ENCODE measurements at regions not wholly inside any gene's neighbourhood (a gene's known extent, or its start where the extent isn't known, plus 50 kb on each side); places are given as distances from the start of the nearest gene placed in this dataset.
A peak's percentile ranks its signal among the peaks of the same experiment; 100 is the strongest.

DNA sequence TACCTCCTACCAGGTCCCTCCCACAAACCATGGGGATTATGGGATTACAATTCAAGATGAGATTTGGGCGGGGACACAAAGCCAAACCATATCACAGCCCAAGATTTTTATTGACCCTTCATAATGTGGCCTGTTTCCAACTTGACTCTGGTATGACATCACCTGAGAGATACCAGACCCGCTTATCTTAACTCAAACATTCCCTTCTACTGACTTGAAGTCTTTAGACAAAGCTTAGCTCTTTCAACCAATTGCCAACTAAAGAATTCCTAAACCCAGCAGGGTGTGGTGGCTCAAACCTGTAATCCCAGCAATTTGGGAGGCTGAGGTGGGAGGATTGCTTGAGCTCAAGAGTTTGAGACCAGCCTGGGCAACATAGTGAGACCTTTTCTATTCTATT, 67.9 kb downstream of the CLRN3 start:
- no peak overlapping the region for H3K9ac ChIP-seq
- H3K9me3 ChIP-seq (ENCODE audit: low read depth), result no peaks in the 10 kb centered on the region
- H3K4me3 ChIP-seq, result no peak overlapping the region
- H3K4me1 ChIP-seq, result peaks cover 6% of the 10 kb centered on the region
- no peak for TF ChIP-seq EZH2 (IDR thresholded peaks at IDR 0.05)
- no peak for TF ChIP-seq EZH2phosphoT487 (IDR thresholded peaks at IDR 0.05)
- TF ChIP-seq, protein P1, sequence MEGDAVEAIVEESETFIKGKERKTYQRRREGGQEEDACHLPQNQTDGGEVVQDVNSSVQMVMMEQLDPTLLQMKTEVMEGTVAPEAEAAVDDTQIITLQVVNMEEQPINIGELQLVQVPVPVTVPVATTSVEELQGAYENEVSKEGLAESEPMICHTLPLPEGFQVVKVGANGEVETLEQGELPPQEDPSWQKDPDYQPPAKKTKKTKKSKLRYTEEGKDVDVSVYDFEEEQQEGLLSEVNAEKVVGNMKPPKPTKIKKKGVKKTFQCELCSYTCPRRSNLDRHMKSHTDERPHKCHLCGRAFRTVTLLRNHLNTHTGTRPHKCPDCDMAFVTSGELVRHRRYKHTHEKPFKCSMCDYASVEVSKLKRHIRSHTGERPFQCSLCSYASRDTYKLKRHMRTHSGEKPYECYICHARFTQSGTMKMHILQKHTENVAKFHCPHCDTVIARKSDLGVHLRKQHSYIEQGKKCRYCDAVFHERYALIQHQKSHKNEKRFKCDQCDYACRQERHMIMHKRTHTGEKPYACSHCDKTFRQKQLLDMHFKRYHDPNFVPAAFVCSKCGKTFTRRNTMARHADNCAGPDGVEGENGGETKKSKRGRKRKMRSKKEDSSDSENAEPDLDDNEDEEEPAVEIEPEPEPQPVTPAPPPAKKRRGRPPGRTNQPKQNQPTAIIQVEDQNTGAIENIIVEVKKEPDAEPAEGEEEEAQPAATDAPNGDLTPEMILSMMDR (IDR thresholded peaks at IDR 0.05), result no peak
- no peak overlapping the region for H3K4me3 Mint-ChIP-seq
- no peaks in the 10 kb centered on the region for H3K79me2 ChIP-seq (ENCODE audit: low read depth)
- H3F3A ChIP-seq (ENCODE audit: low read depth), result no peaks in the 10 kb centered on the region
- no peak for DNase-seq (ENCODE audit: low spot score)
- no peak overlapping the region for H3K27ac Mint-ChIP-seq
- H2AFZ ChIP-seq (replicated peaks), result no peak overlapping the region
- peaks cover 18% of the 10 kb centered on the region for H3K9me3 Mint-ChIP-seq
- no peak overlapping the region for H3K27ac ChIP-seq
- no peaks in the 10 kb centered on the region for H3K36me3 Mint-ChIP-seq
- H3K36me3 ChIP-seq, result no peaks in the 10 kb centered on the region
- peaks cover 15% of the 10 kb centered on the region for H3K4me1 Mint-ChIP-seq
- H3K27me3 Mint-ChIP-seq (ENCODE audit: insufficient read depth, low read depth), result peaks cover 5% of the 10 kb centered on the region
- H3K4me2 ChIP-seq, result no peak overlapping the region
- no peaks in the 10 kb centered on the region for H4K20me1 ChIP-seq (ENCODE audit: low read depth)
- peaks cover 7% of the 10 kb centered on the region for H3K27me3 ChIP-seq

DNA sequence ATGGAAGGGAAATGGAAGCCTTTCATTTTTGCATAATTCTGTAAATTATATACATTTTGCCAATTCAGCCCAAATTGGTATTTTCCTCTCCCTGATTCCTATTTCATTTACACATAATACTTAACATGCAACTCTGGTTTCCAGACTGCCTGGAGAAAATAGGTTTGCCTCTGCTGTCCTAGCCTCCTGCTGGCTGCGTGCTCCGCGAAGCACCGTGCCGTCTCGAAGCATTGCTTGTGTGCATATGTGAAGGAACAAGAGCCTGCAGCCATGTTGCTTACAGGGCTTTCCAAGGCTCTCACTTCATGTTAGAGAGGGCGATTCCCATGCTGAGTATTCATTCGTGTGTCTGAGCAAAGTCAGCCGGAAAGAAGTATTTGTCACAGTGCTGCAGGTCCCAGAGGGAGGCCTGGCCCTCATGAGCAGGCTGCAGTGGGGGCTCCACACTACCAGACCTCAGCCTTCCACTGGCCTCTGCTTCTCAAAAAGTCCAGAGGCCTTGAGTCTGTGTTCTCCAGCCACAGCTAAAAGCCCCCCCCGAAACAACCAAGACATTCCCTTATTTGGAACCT, 66.5 kb downstream of the CLRN3 start:
- no peaks in the 10 kb centered on the region for H3K36me3 Mint-ChIP-seq
- H3K27me3 Mint-ChIP-seq (ENCODE audit: insufficient read depth, low read depth), result peaks cover 6% of the 10 kb centered on the region
- no peaks in the 10 kb centered on the region for H3F3A ChIP-seq (ENCODE audit: low read depth)
- H3K79me2 ChIP-seq (ENCODE audit: low read depth), result no peaks in the 10 kb centered on the region
- no peak overlapping the region for H3K4me2 ChIP-seq
- H3K4me3 Mint-ChIP-seq, result peak overlapping the region; percentile 63
- no peak overlapping the region for H3K4me3 ChIP-seq
- peaks cover 18% of the 10 kb centered on the region for H3K9me3 Mint-ChIP-seq
- H4K20me1 ChIP-seq (ENCODE audit: low read depth), result no peaks in the 10 kb centered on the region
- H3K27ac Mint-ChIP-seq, result peak overlapping the region; percentile 89
- H2AFZ ChIP-seq (replicated peaks), result no peak overlapping the region
- peak; percentile 30 for DNase-seq (ENCODE audit: low spot score)
- no peak overlapping the region for H3K27ac ChIP-seq
- H3K9ac ChIP-seq, result no peak overlapping the region
- H3K4me1 ChIP-seq, result peaks cover 6% of the 10 kb centered on the region
- H3K27me3 ChIP-seq, result peaks cover 8% of the 10 kb centered on the region
- no peaks in the 10 kb centered on the region for H3K36me3 ChIP-seq
- no peaks in the 10 kb centered on the region for H3K9me3 ChIP-seq (ENCODE audit: low read depth)
- TF ChIP-seq EZH2 (IDR thresholded peaks at IDR 0.05), result no peak
- TF ChIP-seq, protein P1 (IDR thresholded peaks at IDR 0.05), result no peak
- no peak for TF ChIP-seq EZH2phosphoT487 (IDR thresholded peaks at IDR 0.05)
- H3K4me1 Mint-ChIP-seq, result peaks cover 15% of the 10 kb centered on the region

DNA sequence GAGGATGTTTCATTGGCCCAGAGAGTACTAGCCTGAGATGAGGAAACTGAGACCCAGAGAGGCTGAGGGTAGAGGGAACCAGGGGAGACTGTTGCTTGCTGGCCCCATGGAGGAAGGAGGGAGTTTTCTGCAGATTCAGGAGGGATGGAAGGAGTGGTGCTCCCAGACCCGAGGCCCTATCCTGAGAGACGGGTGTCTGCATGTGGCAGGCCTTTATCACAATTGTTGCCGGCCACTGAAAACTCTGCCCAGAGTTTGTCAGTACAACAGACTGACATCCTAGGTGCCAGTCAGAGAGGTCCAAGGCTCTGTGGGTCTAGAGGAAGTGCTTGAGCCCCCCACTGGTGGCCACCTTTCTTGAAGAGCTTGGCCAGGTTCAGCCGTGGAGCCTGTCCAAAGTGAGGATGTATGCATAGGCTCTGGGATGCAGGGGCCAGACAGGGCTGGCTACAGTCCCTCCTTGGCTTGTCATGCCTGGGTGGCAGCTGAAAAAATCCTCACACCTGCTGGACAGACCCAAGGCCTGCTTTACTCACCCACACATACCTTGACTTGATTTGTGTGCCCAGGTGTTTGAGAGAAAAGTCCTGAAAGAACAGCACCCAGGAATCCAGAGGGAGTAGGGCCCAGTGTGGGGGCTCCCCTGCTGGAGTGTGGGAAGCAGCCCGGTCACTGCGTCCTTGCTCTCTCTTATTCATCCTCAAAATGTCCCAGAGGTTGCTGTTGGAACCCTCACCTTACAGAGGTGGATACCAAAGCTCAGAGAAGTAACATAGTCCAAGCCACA, 65.2 kb downstream of the CLRN3 start:
- Mint-ChIP-seq H3K4me3 (no peak overlapping the region), H3K27ac (peak overlapping the region; percentile 26), H3K4me1 (peaks cover 17% of the 10 kb centered on the region), H3K9me3 (peaks cover 14% of the 10 kb centered on the region), H3K27me3 (ENCODE audit: insufficient read depth, low read depth) (peaks cover 10% of the 10 kb centered on the region), H3K36me3 (no peaks in the 10 kb centered on the region)
- Histone ChIP-seq H3K4me1 (peaks cover 6% of the 10 kb centered on the region), H3K36me3 (no peaks in the 10 kb centered on the region), H3K4me3 (no peak overlapping the region), H3K9me3 (ENCODE audit: low read depth) (no peaks in the 10 kb centered on the region), H3K27ac (no peak overlapping the region), H2AFZ (replicated peaks) (no peak overlapping the region), H3K4me2 (no peak overlapping the region), H3F3A (ENCODE audit: low read depth) (no peaks in the 10 kb centered on the region), H4K20me1 (ENCODE audit: low read depth) (no peaks in the 10 kb centered on the region), H3K9ac (no peak overlapping the region), H3K79me2 (ENCODE audit: low read depth) (no peaks in the 10 kb centered on the region), H3K27me3 (peaks cover 16% of the 10 kb centered on the region)
- TF ChIP-seq EZH2phosphoT487 (IDR thresholded peaks at IDR 0.05) (no peak), EZH2 (IDR thresholded peaks at IDR 0.05) (no peak)
- TF ChIP-seq, protein P1 (IDR thresholded peaks at IDR 0.05), result no peak
- no peak for DNase-seq (ENCODE audit: low spot score)
